GM12865 (cell line): ENCODE measurements at regions not wholly inside any gene's neighbourhood (a gene's known extent, or its start where the extent isn't known, plus 50 kb on each side); places are given as distances from the start of the nearest gene placed in this dataset.

Experiments used
- DNase-seq: peaks from one replicate; pipeline ENCODE4 v3.0.0; 2010; ENCODE audit warnings: low read depth
- H3K4me3 ChIP-seq: 2 replicates; pipeline ENCODE4 v1.5.1; 2011; ENCODE audit warnings: mild to moderate bottlenecking, low read depth, low read length, control low read depth
- TF ChIP-seq, protein P1 (sequence below): IDR thresholded peaks from 2 replicates; pipeline ENCODE4 v1.5.1; 2011; ENCODE audit warnings: low read length, control low read depth, low read depth, inconsistent platforms; ENCODE audit not compliant: insufficient read depth; ENCODE audit errors: missing control alignments

DNA sequence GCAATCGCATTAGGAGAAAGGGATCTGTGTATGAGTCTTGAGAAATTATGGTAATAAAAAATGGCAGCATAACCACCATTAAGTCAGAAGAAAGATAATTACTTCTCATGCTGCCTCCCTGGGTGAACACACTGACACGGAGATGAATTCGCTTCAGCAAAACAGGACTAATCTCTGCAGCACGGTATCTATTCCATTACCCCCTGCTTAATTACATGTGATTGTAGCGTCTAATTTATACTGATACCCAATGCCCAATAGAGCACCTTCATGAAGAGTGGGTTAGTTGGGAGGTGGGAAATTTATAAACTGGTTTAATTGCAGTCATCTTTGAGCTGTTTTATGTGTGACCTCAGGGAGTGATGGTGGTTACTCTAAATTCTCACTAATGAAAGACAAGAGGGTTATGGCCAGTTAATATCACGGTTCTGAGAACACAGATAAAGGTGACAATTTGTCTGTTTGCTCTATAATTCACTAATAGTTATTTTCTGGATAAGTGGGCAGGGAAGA, 476.2 kb upstream of the SULF2 start:
- no peak overlapping the region for H3K4me3 ChIP-seq
- TF ChIP-seq, protein P1, sequence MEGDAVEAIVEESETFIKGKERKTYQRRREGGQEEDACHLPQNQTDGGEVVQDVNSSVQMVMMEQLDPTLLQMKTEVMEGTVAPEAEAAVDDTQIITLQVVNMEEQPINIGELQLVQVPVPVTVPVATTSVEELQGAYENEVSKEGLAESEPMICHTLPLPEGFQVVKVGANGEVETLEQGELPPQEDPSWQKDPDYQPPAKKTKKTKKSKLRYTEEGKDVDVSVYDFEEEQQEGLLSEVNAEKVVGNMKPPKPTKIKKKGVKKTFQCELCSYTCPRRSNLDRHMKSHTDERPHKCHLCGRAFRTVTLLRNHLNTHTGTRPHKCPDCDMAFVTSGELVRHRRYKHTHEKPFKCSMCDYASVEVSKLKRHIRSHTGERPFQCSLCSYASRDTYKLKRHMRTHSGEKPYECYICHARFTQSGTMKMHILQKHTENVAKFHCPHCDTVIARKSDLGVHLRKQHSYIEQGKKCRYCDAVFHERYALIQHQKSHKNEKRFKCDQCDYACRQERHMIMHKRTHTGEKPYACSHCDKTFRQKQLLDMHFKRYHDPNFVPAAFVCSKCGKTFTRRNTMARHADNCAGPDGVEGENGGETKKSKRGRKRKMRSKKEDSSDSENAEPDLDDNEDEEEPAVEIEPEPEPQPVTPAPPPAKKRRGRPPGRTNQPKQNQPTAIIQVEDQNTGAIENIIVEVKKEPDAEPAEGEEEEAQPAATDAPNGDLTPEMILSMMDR, result no peak
- no peak for DNase-seq

DNA sequence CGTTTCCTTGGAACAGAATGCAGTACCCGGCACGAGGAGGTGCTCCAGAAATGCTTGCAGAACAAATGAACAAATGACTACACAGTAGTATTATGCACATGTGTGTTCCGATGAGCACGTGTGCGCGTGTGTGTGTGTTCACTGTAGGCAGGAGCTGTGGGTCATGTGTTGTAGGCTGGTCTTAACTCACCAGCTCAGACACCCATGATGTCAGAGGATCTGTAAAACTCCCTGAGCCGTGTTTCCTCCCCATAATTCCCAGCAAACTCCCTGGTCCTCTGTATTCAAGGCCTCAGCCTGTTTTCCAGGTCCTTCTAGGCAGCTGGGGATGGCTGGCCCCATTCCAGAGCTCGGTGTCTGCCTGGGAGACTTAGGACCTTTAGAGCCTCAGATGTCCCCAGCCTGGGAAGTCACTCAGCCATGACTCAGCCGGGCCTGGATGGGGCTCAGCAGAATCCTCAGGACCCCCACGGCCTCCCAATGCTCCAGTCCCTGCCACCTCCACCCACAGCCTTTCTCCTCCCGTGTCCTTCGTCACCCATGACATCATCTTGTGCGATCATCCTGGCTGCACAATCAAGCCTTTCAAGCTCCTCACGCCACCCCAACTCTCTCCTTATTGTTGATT, 475.0 kb upstream of the SULF2 start:
- no peak for DNase-seq
- H3K4me3 ChIP-seq, result no peak overlapping the region
- TF ChIP-seq, protein P1, result no peak

DNA sequence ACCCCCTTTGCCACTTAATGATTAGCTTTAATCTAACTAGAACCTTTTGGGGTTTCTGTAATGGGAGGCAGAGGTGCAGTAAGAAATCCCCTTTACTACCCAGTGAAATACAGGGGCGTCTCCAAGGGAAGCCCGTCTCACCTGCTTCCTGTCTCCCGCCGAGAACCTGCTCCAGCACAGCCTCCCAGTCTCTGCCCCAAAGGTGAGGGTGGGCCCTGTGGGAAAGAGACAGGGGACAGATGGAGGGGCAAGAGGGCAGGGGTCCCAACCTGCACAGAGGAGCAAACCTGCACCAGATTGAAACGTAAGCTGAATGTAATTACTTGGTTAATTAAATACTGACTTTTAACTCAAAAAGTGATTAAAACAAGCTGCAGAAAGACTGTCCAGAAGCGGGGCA, 474.2 kb upstream of the SULF2 start:
- no peak for DNase-seq
- no peak overlapping the region for H3K4me3 ChIP-seq
- TF ChIP-seq, protein P1, result no peak

DNA sequence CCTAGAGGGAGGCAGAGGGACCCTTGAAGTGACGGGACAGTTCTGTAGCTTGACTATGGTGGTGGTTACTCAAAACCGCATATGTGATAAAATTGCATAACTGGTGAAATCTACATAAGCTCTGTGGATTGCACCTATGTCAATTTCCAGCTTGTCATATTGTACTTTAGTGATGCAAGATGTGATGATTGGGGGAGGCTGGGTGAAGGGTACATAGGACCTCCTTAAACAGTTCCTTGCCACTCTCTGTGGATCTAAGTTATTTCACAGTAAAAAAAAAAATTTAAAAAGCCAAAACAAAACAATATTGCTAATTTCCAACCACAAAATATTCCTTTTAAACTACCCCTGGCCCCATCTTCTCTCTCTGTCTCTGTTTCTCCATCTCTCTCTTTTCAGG, 472.6 kb upstream of the SULF2 start:
- no peak for DNase-seq
- H3K4me3 ChIP-seq, result no peak overlapping the region
- TF ChIP-seq, protein P1, result no peak

DNA sequence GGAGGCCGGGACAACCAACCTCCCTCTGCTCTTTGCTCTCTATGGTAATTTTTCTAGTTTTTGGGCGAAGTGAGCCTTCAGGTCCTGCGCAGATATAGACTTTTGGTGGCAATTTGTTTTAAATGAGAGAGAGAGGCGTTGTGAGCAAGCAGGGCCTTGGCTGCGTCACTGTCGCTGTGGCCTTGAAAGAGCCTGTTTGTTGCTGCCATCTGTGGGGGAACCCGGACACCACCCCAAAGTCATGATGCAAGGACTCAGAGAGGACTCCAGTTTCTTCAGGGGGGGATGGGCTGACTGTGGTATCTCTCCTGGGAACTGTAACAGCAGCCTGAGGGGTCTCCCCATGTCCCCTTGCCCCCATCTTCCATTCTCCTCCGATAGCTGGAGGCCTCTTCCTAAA, 462.7 kb upstream of the SULF2 start:
- TF ChIP-seq, protein P1, result no peak
- no peak overlapping the region for H3K4me3 ChIP-seq
- DNase-seq, result no peak

DNA sequence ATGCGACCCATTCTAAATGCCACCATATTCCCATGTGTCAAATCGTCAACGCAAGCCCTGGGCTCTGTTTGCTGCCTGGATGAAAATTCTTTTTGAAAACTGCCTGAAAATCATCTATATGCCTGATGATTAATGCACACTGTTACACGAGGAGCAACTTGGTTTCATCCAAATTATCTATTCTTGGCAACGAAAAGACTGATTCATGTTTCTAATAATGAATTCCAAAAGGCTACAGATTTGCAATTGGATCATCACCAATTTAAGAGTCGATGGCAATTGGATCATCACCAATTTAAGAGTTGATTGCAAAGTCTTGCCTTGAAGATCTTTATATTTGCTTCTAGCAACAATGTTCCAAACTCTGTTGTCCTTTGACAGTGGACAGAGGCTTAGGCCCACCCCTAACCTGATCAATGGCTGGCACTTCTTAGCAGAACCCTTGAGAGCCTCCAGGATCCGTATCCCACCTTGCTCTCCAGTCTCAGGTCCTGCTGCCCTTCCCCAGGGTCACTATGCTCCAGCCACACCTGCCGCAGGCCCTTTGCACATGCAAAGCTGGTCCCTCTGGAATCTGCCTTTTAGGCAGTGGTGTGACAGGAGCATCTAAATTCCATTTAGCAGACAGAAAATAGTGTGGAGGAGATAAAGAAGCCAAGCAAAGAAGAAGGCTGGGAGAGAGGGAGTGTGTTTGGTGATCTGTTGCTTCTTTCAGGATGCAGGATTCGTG, 460.9 kb upstream of the SULF2 start:
- no peak for DNase-seq
- TF ChIP-seq, protein P1, result no peak
- no peak overlapping the region for H3K4me3 ChIP-seq
